ENCODE measurements at regions not wholly inside any gene's neighbourhood (a gene's known extent, or its start where the extent isn't known, plus 50 kb on each side); places are given as distances from the start of the nearest gene placed in this dataset.
A peak's percentile ranks its signal among the peaks of the same experiment; 100 is the strongest.

DNA sequence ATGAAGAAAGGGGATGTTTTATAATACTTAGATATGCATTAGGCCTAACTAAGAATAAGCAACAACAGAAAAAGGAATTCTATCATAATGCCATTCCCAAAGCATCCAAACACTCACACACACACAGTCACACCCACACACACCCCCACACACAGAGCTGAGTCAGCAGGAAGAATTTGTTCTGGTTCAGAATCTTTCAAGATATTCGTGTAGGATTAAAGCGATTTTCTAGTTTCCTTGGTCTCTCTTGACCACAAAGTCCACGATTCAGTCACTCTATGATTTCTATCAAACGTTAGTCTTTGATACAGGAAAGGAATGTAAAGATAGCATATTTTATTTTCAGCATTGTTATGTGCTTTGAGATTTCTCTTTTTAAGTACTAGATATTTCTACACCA lies 382.6 kb upstream of the DCN start:
- DNase-seq = peak; percentile 32

DNA sequence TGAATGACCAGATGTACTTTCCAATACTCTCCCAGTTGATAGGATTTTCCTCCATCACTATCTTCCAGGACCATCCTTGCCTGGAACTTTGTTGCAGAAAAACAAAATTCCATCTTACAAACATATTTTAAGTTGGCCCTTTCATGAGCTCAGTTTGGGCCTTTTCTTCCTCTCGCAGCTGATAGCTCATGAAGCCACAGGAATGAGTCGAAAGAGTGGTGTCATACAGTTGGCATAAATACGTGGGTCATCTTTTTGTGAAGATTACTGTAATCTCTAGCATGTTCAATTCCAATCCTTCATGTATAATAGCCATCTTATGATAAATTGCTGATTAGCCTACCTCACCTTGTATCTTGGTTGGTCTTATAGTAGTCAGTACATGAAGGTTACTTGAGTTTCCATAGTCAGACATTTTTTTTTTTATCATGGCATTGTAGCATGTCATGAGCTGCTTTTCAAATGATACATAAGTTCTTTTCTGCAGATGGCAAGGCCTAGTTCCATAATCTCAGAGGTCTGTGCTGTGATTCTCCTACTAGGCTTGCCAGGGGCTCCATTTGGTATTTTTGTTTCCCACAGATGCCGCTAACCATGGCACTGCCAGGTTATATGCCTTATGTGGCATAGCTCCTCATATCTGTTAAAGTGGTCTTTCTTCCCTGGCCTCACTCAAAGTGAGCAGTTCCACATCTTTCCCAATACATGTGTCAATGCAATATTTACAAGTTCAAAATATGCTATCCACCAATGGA lies 380.6 kb upstream of the DCN start:
- no peak for DNase-seq

DNA sequence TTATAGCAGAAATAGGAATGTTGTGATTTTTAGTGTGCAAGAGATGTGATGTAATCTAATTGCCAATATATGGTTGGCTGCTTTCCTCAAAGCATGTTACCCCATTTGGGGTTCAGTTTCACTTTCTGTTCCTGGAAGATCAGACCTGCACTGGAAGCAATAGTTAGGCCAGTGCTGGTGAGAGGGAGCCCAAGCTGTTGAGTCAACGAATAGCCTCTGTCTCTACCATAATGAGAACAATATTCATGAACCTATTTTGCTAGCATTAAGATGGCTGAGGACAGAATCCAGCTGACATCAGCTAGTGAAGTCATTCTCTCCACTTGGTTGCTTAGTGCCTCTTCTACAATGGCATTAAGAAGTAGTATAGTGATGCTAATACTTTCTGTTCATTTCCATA lies 379.9 kb upstream of the DCN start:
- no peak for DNase-seq

DNA sequence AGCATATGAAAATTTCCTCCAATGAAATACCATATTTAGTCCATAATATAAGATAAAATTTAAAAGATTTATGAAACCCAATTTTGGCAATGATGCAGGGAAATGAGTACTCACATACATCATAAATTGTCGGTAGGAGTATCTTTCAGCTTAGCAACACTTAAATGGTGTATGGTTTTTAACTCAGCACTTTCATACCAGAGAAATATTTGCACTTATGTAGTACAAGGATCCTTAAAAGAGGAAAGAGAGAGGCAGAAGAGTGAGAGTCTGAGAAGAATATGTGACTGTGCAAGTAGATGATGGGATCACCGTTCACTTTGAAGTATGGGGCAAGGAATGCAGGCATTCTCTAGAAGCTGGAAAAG lies 379.3 kb upstream of the DCN start:
- DNase-seq = no peak

DNA sequence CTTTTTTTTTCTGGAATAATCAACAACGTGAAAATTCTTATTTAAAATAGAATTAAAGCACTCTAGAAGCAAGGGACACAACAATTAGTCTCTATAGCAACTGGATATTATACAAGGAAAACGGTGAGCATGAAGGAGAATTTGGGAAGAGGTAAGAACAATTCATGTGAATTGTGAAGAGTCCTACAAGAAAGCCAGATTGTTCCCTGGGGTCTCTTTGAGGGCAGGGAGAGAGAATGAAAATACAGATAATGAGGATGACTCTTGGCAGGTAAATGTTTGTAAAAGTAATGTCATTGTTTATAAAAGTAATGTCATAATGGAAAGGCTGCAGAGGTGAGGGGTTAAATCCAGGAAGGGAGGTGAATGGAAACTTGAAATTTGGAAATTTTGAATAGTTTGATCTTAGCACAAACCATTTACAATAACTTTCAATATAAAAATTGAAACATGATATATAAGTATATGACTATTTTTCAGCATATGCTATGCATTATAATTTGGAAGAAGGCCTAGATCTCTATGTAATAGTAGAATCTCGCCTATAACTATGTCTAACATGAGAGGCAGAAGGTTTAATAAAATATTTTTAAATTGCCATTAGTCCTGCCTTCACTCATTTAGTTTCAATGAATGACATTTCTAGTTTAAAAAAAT lies 378.8 kb upstream of the DCN start:
- no peak for DNase-seq

GRCh38 chr12:91556909-91557308 lies 374.3 kb upstream of the DCN start:
- no peak for DNase-seq

DNA sequence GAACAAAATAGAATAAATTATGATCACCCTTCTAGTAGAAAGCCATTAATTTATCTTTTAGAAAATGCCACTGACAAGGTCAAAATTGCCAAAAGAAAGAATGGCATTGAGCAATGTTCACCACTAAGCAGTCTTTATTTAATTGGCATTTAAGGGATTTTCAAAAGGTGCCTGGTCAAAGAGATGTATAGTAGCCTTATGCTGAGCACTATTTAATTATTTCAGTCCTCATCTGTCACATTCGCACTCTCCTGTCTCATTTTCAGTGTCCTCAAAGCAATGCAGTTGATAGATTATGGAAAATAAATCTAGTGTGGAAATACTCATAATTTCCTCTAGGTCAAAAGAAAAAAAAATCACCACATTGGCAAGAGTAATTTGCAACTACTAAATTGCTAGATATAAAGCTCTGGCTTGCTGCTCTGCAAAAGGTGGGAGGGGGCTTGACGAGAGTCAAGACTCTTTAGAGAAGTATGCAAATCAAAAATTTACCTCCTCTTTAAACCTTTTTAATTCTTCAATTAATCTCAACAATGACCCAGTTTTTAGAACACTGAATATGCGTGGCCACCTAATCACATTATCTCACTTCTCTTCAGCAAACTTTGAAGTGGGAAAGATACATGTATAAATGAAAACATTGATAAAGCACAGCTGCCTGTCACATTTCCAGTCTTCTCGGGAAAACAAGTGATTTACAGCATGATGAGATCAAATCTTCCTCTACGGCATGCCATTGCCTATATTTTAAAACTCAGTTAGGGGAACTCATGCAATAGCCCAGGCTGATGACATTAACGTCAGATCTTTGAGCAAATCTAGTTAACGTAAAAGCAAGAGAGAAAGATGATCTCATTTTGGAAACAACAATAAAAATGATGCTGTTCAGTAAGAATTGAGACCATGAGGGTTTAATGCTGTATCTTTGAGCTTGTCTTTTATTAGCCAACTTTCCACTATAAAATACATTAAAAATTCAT lies 373.1 kb upstream of the DCN start:
- DNase-seq = no peak

- no peak for DNase-seq
Observed at GRCh38 chr12:91551927-91552326, 369.3 kb upstream of the DCN start.

- DNase-seq = no peak
Observed at GRCh38 chr12:91551242-91551641, 368.6 kb upstream of the DCN start.

GRCh38 chr12:91542666-91543065 lies 360.0 kb upstream of the DCN start:
- no peak for DNase-seq

DNA sequence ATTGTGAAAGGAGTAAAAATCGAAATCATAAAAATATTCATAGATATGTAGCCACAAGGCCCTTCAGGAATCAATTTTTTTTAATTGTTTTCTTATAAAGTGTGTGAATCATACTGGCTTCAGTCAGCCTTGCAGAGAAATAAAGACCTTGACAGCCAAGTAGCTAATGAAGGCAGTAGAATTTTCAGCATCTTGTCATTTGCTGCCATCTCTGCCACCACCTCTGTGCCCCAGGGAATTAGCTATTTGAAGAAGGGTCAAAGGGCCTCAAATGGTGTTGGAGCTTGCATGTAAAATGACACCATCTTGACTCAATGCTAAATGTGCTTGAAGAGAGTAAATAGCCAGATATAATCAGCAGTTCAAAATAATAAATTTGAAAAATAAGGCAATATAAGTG lies 359.4 kb upstream of the DCN start:
- no peak for DNase-seq

DNA sequence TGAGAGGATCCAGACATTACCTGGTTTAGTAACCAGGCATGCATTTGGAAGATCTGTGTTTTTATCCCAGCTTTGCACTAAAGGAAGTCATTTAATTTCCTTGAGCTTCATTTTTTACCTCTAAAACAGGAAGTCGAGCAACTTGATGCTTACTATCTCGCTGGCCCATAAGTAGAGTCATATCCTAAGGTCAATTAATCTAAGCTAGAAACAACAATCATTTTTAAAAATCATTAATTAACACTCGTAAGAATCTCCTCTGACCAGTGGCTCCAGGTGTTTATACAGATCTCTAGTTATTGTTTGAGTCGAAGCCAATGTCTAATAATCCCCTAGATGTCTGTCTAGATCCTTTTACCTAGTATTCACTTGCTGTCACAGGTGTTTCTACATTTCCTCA lies 355.8 kb upstream of the DCN start:
- DNase-seq = no peak

DNA sequence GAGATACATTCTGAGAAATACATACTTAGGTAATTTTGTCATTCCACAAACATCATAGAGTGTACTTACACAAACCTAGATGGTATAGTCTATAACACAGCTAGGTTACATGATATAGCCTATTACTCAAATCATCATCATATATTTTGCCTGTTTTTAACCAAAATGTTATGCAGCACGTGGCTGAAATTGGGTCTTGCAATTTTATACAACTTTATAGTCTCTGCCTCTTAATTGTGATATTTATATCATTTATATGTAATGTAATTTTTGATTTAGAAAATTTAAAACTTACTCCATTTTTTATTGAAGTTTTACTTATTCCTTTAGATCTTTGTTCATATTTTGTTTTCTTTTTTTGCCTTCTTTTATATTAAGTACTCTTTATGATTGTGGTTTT lies 350.7 kb upstream of the DCN start:
- no peak for DNase-seq

DNA sequence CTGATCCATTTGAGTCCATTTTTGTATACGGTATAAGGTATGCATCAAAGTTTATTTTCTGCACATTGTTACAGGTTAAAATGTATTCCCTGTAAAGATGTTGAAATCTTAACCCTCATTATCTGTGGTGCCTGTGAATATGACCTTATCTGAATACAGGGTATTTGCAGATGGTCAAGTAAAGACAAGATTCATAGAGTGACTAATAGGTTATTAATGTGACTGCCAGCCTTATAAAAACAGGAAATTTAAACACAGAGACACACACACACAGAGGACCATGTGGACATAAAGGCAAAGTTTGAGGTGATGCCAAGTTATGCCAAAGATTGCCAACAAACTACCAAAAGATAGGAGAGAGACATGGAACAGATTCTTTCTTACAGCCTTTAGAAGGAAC lies 347.2 kb upstream of the DCN start:
- no peak for DNase-seq

GRCh38 chr12:91523831-91524230 lies 341.2 kb upstream of the DCN start:
- DNase-seq = no peak

DNA sequence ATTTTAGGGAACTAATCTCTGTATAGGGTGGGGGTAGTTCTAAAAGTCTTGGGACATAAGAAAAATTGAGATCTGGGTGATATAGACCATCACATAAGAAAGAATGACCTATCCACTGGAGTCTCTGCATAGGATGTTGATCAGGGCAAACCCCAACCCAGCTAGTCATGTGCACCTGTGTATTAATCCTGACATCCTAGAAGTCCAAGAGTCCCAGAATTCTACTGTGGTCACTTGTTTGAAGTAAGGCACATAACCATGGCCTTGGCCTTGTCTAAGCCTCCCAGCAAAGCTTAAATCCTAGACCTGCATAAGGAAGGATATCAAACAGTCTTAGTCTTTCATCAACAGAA lies 334.1 kb upstream of the DCN start:
- no peak for DNase-seq

DNA sequence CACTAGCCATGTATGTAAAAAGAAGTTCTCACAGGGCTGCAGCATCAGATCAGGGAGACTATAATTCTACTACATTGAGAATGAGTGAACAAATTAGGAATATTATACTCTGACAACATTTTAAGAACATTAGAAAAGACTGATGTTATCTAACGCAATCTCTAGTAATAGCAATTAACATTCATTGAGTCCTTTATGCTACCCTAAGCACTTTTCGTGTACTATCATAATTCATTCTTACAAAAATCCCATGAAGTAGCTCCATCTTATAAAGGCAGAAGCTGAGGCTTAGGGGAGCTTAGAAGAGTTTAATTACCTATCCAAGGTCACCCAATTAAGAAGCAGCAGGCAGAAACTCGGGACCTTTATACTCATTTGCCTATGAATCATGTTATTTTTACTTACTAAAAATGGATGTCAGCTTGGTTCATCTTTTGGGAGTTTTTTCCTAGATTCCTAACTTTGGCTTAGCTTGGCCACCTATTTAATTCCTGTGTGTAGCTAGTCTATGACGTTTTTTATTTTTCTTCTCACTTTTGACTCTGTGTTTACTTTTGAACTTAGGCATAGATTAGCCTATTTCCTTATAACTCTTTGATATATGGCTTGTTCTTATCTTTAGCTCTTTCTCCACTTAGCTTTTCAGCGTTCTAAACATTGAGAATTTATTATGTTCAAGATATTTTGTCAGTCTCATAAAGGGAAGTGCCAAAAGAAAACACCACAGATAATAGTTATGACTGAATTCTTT lies 333.5 kb upstream of the DCN start:
- no peak for DNase-seq

GRCh38 chr12:91513313-91513712 lies 330.7 kb upstream of the DCN start:
- DNase-seq = no peak

GRCh38 chr12:91511795-91512420 lies 329.3 kb upstream of the DCN start:
- no peak for DNase-seq

GRCh38 chr12:91507754-91508153 lies 325.1 kb upstream of the DCN start:
- DNase-seq = no peak

GRCh38 chr12:91506452-91506851 lies 323.8 kb upstream of the DCN start:
- DNase-seq = no peak

DNA sequence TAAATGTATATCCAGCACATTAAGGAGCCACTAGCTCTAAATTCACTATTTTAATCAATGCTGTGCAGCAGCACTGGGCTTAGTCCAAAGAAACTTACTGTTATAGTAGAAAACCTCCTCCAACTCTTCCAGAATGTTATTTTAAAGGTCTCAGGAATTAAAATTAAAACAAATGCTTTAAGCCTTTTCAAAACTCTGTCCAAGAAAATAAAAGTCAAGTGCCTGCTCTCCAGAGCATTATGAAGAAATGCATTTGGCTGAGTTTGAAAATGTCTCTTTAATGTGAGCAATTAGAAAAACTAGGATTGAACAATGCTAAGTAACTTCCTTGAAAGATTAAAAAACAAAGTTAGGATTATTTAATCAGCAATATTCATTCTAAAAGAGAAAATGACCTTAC lies 322.4 kb upstream of the DCN start:
- DNase-seq = no peak

- DNase-seq = no peak
Observed at GRCh38 chr12:91502208-91502607, 319.6 kb upstream of the DCN start.

All from stimulated activated CD8-positive, alpha-beta memory T cell treated with anti-CD3 and anti-CD28 coated beads, Interleukin-4, amount 100 ng/mL, for 48 hours (primary cell).